ENCODE measurements at regions not wholly inside any gene's neighbourhood (a gene's known extent, or its start where the extent isn't known, plus 50 kb on each side); places are given as distances from the start of the nearest gene placed in this dataset.

DNA sequence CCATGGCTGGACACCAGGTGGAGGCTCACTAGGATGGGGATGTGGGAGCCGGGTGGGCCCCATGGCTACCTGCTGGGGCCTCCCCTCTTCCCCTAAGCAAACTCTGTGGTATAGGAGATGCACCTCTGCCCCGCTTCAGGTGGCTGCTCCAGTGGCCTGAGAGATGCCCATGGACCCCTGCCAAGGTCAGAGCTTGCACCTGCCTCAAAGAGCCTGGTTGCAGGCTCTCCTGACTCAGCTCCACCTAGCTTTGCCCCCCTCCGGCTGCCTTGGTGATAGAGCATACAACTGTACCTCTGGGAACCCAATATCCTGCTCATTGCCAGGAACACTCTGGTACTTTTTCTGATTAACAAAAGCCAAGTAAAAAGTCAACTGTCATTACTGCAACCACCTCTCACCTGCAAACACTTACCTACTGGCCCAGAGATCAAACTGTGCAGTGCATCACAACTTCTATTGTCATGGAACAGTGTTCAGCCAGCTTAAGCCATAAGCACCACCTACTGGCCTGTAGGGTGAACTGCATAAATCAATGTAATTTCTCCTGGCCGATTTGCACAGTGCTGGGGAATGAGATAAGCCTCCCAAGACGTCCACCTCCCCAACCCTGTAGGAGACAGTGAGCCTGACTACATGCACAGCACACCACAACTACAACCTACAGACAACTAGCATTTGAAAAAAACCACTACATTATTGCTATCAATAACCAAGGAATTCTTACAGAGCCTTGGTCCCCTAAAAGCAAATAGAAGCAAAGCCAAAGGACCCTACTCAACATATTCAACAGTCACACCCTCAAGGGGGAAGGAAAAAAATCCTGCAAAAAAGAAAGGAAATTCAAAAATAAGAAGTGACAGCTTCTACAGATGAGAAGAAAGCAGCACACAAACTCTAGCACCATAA, 352.4 kb upstream of the ARHGEF26 start:
- TF ChIP-seq, protein P1, sequence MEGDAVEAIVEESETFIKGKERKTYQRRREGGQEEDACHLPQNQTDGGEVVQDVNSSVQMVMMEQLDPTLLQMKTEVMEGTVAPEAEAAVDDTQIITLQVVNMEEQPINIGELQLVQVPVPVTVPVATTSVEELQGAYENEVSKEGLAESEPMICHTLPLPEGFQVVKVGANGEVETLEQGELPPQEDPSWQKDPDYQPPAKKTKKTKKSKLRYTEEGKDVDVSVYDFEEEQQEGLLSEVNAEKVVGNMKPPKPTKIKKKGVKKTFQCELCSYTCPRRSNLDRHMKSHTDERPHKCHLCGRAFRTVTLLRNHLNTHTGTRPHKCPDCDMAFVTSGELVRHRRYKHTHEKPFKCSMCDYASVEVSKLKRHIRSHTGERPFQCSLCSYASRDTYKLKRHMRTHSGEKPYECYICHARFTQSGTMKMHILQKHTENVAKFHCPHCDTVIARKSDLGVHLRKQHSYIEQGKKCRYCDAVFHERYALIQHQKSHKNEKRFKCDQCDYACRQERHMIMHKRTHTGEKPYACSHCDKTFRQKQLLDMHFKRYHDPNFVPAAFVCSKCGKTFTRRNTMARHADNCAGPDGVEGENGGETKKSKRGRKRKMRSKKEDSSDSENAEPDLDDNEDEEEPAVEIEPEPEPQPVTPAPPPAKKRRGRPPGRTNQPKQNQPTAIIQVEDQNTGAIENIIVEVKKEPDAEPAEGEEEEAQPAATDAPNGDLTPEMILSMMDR (IDR thresholded peaks at IDR 0.05) = peak; percentile 50 to 77
- no peak for TF ChIP-seq POLR2A (IDR thresholded peaks at IDR 0.05)

Data from suprapubic skin (tissue), 3 donors.